Fibroblast of the aortic adventitia (primary cell): ENCODE measurements at regions not wholly inside any gene's neighbourhood (a gene's known extent, or its start where the extent isn't known, plus 50 kb on each side); places are given as distances from the start of the nearest gene placed in this dataset.
A peak's percentile ranks its signal among the peaks of the same experiment; 100 is the strongest.

Experiments
- DNase-seq: peaks from one replicate; pipeline ENCODE4 v3.0.0-alpha.2; 2010; ENCODE audit warnings: low read depth
- H3K4me3 ChIP-seq: 2 replicates; pipeline ENCODE4 v1.5.1; 2011; ENCODE audit warnings: low read depth, mild to moderate bottlenecking, control low read depth, low read length, moderate library complexity
- CTCF ChIP-seq: IDR thresholded peaks from 2 replicates; pipeline ENCODE4 v1.5.1; 2011; ENCODE audit warnings: mild to moderate bottlenecking, low read length, control low read depth, inconsistent platforms; ENCODE audit not compliant: insufficient read depth

- no peak for DNase-seq
- H3K4me3 ChIP-seq = no peak overlapping the region
- TF ChIP-seq CTCF = no peak
These were observed 425.2 kb downstream of the IDS start for GRCh38 chrX:149079805-149080406.

- TF ChIP-seq CTCF = no peak
- DNase-seq = peak; percentile 36
- H3K4me3 ChIP-seq = no peak overlapping the region
These were observed 430.7 kb downstream of the IDS start for GRCh38 chrX:149074398-149074797.

- no peak for TF ChIP-seq CTCF
- DNase-seq = no peak
- no peak overlapping the region for H3K4me3 ChIP-seq
These were observed 431.6 kb downstream of the IDS start for GRCh38 chrX:149073479-149073878.

GRCh38 chrX:149069899-149070298, 435.2 kb downstream of the IDS start:
- no peak for TF ChIP-seq CTCF
- no peak overlapping the region for H3K4me3 ChIP-seq
- no peak for DNase-seq

- H3K4me3 ChIP-seq = no peak overlapping the region
- peak; percentile 69 for DNase-seq
- TF ChIP-seq CTCF = no peak
These were observed 444.2 kb downstream of the IDS start for GRCh38 chrX:149060921-149061320.
